LNCAP (cell line): ENCODE measurements at regions not wholly inside any gene's neighbourhood (a gene's known extent, or its start where the extent isn't known, plus 50 kb on each side); places are given as distances from the start of the nearest gene placed in this dataset.

Experiments used
- TF ChIP-seq, protein P1 (sequence below): fragments of 450-650 bp; IDR thresholded peaks from 2 replicates; pipeline ENCODE4 v1.5.1; 2017; ENCODE audit warnings: mild to moderate bottlenecking

DNA sequence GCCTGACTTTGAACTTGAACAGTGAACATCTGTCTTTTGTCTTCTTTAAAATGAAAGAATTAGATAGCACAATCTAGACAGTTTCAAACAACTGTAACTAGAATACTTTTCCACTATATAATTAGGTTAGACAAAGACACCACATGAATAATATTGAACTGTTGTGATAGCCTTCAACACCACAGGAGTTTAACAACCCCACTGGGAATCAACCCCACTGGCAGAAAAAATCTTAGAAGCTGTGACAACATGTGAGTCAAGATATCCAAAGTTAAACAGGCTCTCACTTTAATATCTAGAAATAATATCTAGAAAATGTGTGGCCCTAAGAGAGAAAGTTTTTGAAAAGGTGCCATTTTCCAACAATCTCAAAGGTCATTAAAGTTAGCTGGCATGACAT is 64.4 kb upstream of the PRICKLE2 start:
- TF ChIP-seq, protein P1, sequence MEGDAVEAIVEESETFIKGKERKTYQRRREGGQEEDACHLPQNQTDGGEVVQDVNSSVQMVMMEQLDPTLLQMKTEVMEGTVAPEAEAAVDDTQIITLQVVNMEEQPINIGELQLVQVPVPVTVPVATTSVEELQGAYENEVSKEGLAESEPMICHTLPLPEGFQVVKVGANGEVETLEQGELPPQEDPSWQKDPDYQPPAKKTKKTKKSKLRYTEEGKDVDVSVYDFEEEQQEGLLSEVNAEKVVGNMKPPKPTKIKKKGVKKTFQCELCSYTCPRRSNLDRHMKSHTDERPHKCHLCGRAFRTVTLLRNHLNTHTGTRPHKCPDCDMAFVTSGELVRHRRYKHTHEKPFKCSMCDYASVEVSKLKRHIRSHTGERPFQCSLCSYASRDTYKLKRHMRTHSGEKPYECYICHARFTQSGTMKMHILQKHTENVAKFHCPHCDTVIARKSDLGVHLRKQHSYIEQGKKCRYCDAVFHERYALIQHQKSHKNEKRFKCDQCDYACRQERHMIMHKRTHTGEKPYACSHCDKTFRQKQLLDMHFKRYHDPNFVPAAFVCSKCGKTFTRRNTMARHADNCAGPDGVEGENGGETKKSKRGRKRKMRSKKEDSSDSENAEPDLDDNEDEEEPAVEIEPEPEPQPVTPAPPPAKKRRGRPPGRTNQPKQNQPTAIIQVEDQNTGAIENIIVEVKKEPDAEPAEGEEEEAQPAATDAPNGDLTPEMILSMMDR, result no peak

DNA sequence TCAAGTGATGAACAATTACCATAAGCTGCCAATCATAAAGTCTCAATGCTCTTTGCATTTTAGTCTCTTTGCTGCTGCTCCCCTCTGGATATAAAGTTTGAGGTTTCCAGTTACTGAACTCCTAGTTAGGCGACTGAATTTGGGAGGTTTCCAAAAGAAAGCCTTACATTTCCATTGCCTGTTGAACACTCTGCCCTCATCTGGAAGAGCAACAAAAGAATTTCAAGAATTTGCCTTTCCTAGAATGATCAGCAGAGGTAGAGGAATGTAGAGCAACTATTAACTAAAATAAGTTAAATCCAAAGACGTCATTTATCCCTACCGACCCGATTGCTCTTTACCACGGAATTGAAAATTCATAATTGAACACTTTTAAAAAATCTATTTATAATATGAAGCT is 53.4 kb upstream of the PRICKLE2 start:
- TF ChIP-seq, protein P1, result no peak

GRCh38 chr3:64276131-64276530 is 50.9 kb upstream of the PRICKLE2 start:
- TF ChIP-seq, protein P1, result no peak
